ENCODE measurements at regions not wholly inside any gene's neighbourhood (a gene's known extent, or its start where the extent isn't known, plus 50 kb on each side); places are given as distances from the start of the nearest gene placed in this dataset.

DNA sequence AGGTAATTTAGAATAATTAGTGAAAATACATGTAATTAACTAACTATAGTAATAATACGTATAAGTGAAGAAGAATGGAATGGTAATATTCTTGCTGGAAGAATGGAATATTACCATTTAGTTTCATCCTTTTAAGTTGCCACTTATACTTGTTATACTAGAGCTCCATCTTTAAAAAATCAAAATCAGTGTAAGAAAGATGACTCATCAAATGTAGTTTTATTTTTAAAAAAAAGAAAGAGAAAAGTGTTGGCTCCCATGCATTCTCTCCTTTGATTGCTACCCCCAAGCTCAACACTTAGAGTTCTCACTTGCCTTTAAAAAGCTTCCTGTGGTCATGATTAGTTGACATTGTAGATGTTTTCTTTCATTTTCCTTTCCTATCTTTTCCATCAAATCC, 82.4 kb upstream of the KIF2B start:
- H3K9ac ChIP-seq (ENCODE audit: control insufficient read depth, extremely low read depth, insufficient read depth, low read length), result no peak overlapping the region
- no peaks in the 10 kb centered on the region for H3K9me3 ChIP-seq (ENCODE audit: control insufficient read depth, low read depth, low read length)
- H3K36me3 ChIP-seq (ENCODE audit: control insufficient read depth in 2 of 2, extremely low read depth in 1 of 2, insufficient read depth in 2 of 2, low read length in 2 of 2), result no peaks in the 10 kb centered on the region
- DNase-seq (ENCODE audit: low read depth, low spot score) (no peak), FAIRE-seq (no peak)
- dilution Hi-C loops (cut with MboI; ENCODE audit: extremely low pct_ligation_motif_present, low sequenced_read_pairs), result no loop called here
- no peak overlapping the region for H3K27ac ChIP-seq (ENCODE audit: control insufficient read depth, insufficient read depth, low read length)
- no peaks in the 10 kb centered on the region for H4K20me1 ChIP-seq (ENCODE audit: control insufficient read depth, extremely low read depth, insufficient read depth, low read length)
- no peak for TF ChIP-seq EZH2 (IDR thresholded peaks at IDR 0.05; ENCODE audit: low read length)
- TF ChIP-seq, protein P1, sequence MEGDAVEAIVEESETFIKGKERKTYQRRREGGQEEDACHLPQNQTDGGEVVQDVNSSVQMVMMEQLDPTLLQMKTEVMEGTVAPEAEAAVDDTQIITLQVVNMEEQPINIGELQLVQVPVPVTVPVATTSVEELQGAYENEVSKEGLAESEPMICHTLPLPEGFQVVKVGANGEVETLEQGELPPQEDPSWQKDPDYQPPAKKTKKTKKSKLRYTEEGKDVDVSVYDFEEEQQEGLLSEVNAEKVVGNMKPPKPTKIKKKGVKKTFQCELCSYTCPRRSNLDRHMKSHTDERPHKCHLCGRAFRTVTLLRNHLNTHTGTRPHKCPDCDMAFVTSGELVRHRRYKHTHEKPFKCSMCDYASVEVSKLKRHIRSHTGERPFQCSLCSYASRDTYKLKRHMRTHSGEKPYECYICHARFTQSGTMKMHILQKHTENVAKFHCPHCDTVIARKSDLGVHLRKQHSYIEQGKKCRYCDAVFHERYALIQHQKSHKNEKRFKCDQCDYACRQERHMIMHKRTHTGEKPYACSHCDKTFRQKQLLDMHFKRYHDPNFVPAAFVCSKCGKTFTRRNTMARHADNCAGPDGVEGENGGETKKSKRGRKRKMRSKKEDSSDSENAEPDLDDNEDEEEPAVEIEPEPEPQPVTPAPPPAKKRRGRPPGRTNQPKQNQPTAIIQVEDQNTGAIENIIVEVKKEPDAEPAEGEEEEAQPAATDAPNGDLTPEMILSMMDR (optimal IDR thresholded peaks at IDR 0.05 in 1 of 3, IDR thresholded peaks at IDR 0.05 in 1 of 3, conservative IDR thresholded peaks at IDR 0.05 in 1 of 3; ENCODE audit: extremely low read depth in 1 of 3, insufficient read depth in 2 of 3, low read length in 3 of 3), result no peak
- no peak overlapping the region for H2AFZ ChIP-seq (ENCODE audit: control insufficient read depth, low read length)
- no peaks in the 10 kb centered on the region for H3K4me1 ChIP-seq (ENCODE audit: control insufficient read depth, extremely low read depth, insufficient read depth, low read length)
- no peak overlapping the region for H3K4me2 ChIP-seq (ENCODE audit: control insufficient read depth, extremely low read depth, insufficient read depth, low read depth, low read length)
- no peaks in the 10 kb centered on the region for H3K79me2 ChIP-seq (ENCODE audit: control insufficient read depth, insufficient read depth, low read length)
- H3K9me1 ChIP-seq (ENCODE audit: control insufficient read depth, extremely low read depth, insufficient read depth, low read length), result no peaks in the 10 kb centered on the region
- H3K27me3 ChIP-seq (ENCODE audit: control insufficient read depth, extremely low read depth, insufficient read depth, low read length), result no peaks in the 10 kb centered on the region
- H3K4me3 ChIP-seq (ENCODE audit: control insufficient read depth in 2 of 3, extremely low read depth in 1 of 3, insufficient read depth in 2 of 3, low read depth in 1 of 3, low read length in 3 of 3), result no peak overlapping the region

DNA sequence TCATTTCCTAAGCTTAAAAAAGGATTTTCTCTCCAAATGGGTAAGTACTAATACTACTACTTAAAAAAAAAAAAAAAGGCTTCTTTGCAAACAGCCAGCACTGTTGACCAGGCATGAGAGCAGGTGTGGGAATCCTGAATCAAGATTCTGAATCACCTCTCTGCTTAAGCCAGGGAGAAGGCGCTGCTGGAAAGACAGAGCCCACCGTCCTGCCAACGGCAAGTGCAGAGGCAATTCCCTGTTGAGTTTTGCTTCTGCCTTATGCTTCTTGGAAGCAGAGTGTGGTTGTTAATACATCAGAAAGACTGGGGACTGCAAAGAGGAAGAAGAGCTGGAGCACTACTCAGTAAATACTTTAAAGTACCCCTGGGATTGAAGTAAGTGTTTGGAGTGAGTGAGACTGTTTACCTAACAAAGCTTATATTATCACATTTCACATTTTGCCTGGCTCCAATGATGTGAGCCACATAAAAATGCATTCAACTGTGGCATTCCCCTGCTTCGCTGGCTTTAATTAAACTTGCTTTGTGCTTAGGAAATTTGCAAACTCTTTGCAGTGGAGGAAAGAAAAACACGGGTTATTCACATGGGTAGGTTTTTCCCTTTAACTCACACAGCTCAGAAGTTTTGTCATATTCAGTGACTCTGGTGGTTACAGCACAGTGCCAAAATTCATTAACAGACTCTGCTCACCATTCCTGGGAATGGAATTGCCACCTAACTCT, 86.0 kb upstream of the KIF2B start:
- H3K4me2 ChIP-seq (ENCODE audit: control insufficient read depth, extremely low read depth, insufficient read depth, low read depth, low read length), result no peak overlapping the region
- H4K20me1 ChIP-seq (ENCODE audit: control insufficient read depth, extremely low read depth, insufficient read depth, low read length), result no peaks in the 10 kb centered on the region
- H2AFZ ChIP-seq (ENCODE audit: control insufficient read depth, low read length), result no peak overlapping the region
- H3K27me3 ChIP-seq (ENCODE audit: control insufficient read depth, extremely low read depth, insufficient read depth, low read length), result no peaks in the 10 kb centered on the region
- H3K36me3 ChIP-seq (ENCODE audit: control insufficient read depth in 2 of 2, extremely low read depth in 1 of 2, insufficient read depth in 2 of 2, low read length in 2 of 2), result no peaks in the 10 kb centered on the region
- H3K9ac ChIP-seq (ENCODE audit: control insufficient read depth, extremely low read depth, insufficient read depth, low read length), result no peak overlapping the region
- H3K9me3 ChIP-seq (ENCODE audit: control insufficient read depth, low read depth, low read length), result no peaks in the 10 kb centered on the region
- H3K27ac ChIP-seq (ENCODE audit: control insufficient read depth, insufficient read depth, low read length), result no peak overlapping the region
- H3K79me2 ChIP-seq (ENCODE audit: control insufficient read depth, insufficient read depth, low read length), result no peaks in the 10 kb centered on the region
- no peak for TF ChIP-seq EZH2 (IDR thresholded peaks at IDR 0.05; ENCODE audit: low read length)
- TF ChIP-seq, protein P1 (optimal IDR thresholded peaks at IDR 0.05 in 1 of 3, IDR thresholded peaks at IDR 0.05 in 1 of 3, conservative IDR thresholded peaks at IDR 0.05 in 1 of 3; ENCODE audit: extremely low read depth in 1 of 3, insufficient read depth in 2 of 3, low read length in 3 of 3), result no peak
- dilution Hi-C loops (cut with MboI; ENCODE audit: extremely low pct_ligation_motif_present, low sequenced_read_pairs), result no loop called here
- FAIRE-seq, result no peak
- H3K4me3 ChIP-seq (ENCODE audit: control insufficient read depth in 2 of 3, extremely low read depth in 1 of 3, insufficient read depth in 2 of 3, low read depth in 1 of 3, low read length in 3 of 3), result no peak overlapping the region
- DNase-seq (ENCODE audit: low read depth, low spot score), result no peak
- no peaks in the 10 kb centered on the region for H3K9me1 ChIP-seq (ENCODE audit: control insufficient read depth, extremely low read depth, insufficient read depth, low read length)
- H3K4me1 ChIP-seq (ENCODE audit: control insufficient read depth, extremely low read depth, insufficient read depth, low read length), result no peaks in the 10 kb centered on the region
